AG10803 (cell line): ENCODE measurements at regions not wholly inside any gene's neighbourhood (a gene's known extent, or its start where the extent isn't known, plus 50 kb on each side); places are given as distances from the start of the nearest gene placed in this dataset.

Source experiments
- DNase-seq: peaks from one replicate; pipeline ENCODE4 v3.0.0; 2010; ENCODE audit warnings: low read depth
- H3K4me3 ChIP-seq: 2 replicates; pipeline ENCODE4 v1.5.1; 2011; ENCODE audit warnings: mild to moderate bottlenecking, low read length, control low read depth
- TF ChIP-seq, protein P1 (sequence below): conservative IDR thresholded peaks from 2 replicates; pipeline ENCODE4 v1.5.1; 2011; ENCODE audit warnings: mild to moderate bottlenecking, low read length, control low read depth, inconsistent platforms

DNA sequence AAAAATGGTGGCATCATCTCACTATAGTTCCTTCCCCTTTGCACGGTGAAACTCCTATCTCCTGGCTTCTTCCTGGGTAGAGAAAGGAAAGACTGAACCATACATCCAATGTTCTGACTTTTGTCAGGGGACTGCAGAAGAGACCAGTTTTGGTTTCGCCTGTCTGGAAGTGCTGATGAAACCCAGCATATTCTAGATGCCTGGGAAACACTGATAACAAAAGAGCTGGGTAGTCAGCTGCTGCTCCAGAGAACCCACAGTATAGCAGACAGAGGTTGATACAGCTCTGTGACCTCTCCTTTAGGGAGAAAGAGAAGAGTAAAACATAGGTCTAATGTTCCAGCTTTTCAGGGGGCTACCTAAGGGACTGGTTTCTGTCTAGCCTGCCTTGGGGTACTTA lies 695.3 kb downstream of the DIAPH3 start:
- TF ChIP-seq, protein P1, sequence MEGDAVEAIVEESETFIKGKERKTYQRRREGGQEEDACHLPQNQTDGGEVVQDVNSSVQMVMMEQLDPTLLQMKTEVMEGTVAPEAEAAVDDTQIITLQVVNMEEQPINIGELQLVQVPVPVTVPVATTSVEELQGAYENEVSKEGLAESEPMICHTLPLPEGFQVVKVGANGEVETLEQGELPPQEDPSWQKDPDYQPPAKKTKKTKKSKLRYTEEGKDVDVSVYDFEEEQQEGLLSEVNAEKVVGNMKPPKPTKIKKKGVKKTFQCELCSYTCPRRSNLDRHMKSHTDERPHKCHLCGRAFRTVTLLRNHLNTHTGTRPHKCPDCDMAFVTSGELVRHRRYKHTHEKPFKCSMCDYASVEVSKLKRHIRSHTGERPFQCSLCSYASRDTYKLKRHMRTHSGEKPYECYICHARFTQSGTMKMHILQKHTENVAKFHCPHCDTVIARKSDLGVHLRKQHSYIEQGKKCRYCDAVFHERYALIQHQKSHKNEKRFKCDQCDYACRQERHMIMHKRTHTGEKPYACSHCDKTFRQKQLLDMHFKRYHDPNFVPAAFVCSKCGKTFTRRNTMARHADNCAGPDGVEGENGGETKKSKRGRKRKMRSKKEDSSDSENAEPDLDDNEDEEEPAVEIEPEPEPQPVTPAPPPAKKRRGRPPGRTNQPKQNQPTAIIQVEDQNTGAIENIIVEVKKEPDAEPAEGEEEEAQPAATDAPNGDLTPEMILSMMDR, result no peak
- H3K4me3 ChIP-seq, result no peak overlapping the region
- no peak for DNase-seq

GRCh38 chr13:59471106-59471505 lies 692.6 kb downstream of the DIAPH3 start:
- no peak for DNase-seq
- TF ChIP-seq, protein P1, result no peak
- H3K4me3 ChIP-seq, result no peak overlapping the region

DNA sequence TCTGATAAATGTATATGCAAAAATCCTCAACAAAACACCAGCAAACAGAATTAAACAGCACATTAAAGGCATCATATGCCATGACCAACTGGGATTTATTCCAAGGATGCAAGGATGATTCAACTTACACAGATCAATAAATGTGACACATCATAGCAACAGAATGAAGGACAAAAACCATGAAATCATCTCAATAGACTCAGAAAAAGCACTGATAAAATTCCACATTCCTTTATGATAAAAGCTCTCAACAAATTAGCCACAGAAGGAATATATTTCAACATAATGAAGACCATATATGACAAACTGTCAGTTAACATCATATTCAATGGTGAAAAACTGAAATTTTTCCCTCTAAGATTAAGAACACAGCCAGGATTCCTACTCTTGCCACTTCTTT lies 691.6 kb downstream of the DIAPH3 start:
- DNase-seq, result no peak
- TF ChIP-seq, protein P1, result no peak
- no peak overlapping the region for H3K4me3 ChIP-seq

DNA sequence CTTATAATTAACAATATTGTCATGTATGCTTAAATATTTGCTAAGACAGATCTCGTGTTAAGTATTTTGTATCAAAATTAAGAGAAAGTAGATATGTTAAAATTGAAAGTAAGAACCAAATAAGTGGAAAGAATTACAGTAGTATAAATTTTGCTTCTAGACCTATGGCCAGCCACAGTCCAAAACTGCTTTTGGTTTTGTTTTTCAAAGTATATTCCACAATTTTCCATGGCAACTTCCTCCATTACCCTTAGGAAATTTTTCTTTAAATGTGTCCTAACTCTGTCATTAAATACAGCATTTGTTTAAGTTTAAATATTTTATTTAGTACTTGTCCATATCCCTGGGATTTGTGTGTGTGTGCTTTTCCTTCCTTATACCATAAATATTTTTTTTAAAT lies 689.0 kb downstream of the DIAPH3 start:
- TF ChIP-seq, protein P1, result no peak
- no peak overlapping the region for H3K4me3 ChIP-seq
- no peak for DNase-seq

DNA sequence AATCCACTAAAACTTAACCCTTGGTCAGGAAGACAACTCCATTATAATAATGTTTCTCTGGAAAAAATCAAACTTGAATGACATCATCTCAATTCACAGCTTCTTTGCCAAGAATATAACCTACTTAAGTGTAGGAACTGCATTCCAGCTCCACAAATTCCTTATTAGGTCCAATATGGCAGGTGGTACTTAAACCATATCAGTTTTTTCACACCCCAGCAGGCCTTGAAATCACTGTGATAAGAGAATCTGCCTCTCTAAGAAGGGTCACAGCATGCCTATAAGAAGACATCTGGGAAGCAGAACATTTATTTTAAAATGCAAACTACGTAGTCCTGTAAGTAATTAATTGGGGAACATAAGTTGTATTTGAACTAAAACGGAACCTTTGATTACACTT lies 687.8 kb downstream of the DIAPH3 start:
- DNase-seq, result no peak
- no peak overlapping the region for H3K4me3 ChIP-seq
- TF ChIP-seq, protein P1, result no peak

- TF ChIP-seq, protein P1, result no peak
- H3K4me3 ChIP-seq, result no peak overlapping the region
- no peak for DNase-seq
Measured at GRCh38 chr13:59476366-59476765, 687.4 kb downstream of the DIAPH3 start.

DNA sequence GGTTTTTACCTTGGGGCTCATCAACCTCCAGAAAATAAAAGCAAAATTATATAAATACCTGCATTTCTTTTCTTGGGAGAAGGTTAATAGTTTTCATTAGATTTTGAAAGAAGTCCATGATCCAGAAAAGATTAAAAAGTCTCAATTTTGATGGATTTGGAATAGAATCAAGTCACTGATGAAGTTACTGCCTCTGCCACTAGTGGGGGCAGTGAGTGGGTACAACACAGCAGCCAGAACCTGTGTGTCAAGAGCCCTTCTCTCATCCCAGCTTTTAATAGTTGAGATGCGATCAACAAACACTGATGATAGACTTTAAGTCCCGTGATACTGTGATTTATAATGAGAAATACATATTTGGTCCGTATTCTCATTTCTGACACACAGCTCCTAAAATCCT lies 686.7 kb downstream of the DIAPH3 start:
- no peak for DNase-seq
- TF ChIP-seq, protein P1, result peak; percentile 32
- no peak overlapping the region for H3K4me3 ChIP-seq
